Naive thymus-derived CD8-positive, alpha-beta T cell (primary cell): ENCODE measurements at regions not wholly inside any gene's neighbourhood (a gene's known extent, or its start where the extent isn't known, plus 50 kb on each side); places are given as distances from the start of the nearest gene placed in this dataset.
"Not testable (repeated sequence)": the region's sequence is repeated elsewhere in the genome, so short reads cannot be mapped to it uniquely, and the experiment has no call there.

Source experiments
- ATAC-seq, 2 donors: fragments of 150-1000 bp; cut with Tn5 transposase in 1 of 2; sonication (Bioruptor Pico), chemical (Tn5 transposase) in 1 of 2; 1 replicate in 1 of 2; 2 replicates in 1 of 2; pipeline ENCODE4 v1.10.0; 2021; ENCODE audit warnings: mild to moderate bottlenecking in 2 of 2, moderate library complexity in 2 of 2
- POLR2A ChIA-PET: fragments of 350-600 bp; sonication (Branson Sonifier 250); formaldehyde crosslinking; loops from one replicate; lab custom pipeline; 2021; ENCODE audit warnings: antibody characterized with exemption; lab: Charles Lee
- DNase-seq, 10 donors: peaks; one replicate each; pipeline versions ENCODE4 v3.0.0 to v3.0.0-alpha.2; 2020 to 2022
- H3K27ac Mint-ChIP-seq, 10 donors: one replicate each; pipeline ENCODE4 v1.8.0; 2020 to 2022; ENCODE audit warnings: mild to moderate bottlenecking in 10 of 10, mixed read lengths in 10 of 10, moderate library complexity in 4 of 10, inconsistent platforms in 1 of 10
- H3K27me3 Mint-ChIP-seq, 5 donors: one replicate each; pipeline ENCODE4 v1.8.0; 2021 to 2022; ENCODE audit warnings: mixed read lengths in 5 of 5
- H3K36me3 Mint-ChIP-seq, 3 donors: one replicate each; pipeline ENCODE4 v1.8.0; 2020 to 2022; ENCODE audit warnings: mixed read lengths in 3 of 3, mild to moderate bottlenecking in 2 of 3, inconsistent platforms in 1 of 3
- H3K4me1 Mint-ChIP-seq, 4 donors: one replicate each; pipeline ENCODE4 v1.8.0; 2021 to 2022; ENCODE audit warnings: mixed read lengths in 4 of 4
- H3K4me3 Mint-ChIP-seq, 10 donors: one replicate each; pipeline ENCODE4 v1.8.0; 2020 to 2022; ENCODE audit warnings: mild to moderate bottlenecking in 10 of 10, mixed read lengths in 10 of 10, moderate library complexity in 6 of 10, inconsistent platforms in 1 of 10
- H3K9me3 Mint-ChIP-seq, 9 donors: one replicate each; pipeline ENCODE4 v1.8.0; 2020 to 2022; ENCODE audit warnings: mixed read lengths in 9 of 9, mild to moderate bottlenecking in 3 of 9, inconsistent platforms in 1 of 9, moderate library complexity in 1 of 9

DNA sequence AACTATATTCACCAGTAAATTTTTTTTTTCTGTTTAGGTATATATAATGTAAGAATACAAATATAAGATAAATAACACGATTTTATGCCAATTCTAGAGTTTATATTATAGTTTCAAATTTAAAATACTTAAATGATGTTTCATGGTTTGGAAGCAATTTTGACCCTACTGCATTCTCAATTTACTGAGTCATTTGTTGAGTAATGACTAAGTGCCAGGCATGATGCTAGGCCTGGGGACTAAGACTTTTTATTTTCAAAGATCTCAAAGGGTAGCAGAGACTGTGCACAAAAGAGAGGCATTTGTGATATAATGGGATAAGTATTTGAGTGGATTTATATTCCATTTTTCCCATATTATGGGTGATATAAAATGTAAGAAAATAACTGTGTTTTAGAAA, 78.9 kb upstream of the SMIM30 start:
- Mint-ChIP-seq H3K27ac (no peak overlapping the region), H3K4me3 (no peak overlapping the region), H3K4me1 (no peaks in the 10 kb centered on the region), H3K27me3 (peaks cover 0 to 18% (median 5%) of the 10 kb centered on the region in 5 donors), H3K9me3 (peaks cover 0 to 2% (median 0%) of the 10 kb centered on the region in 9 donors), H3K36me3 (no peaks in the 10 kb centered on the region)
- DNase-seq, result no peak
- ATAC-seq, result no peak
- POLR2A ChIA-PET, result no interaction called here

- DNase-seq (no peak), ATAC-seq (no peak)
- Mint-ChIP-seq H3K27me3 (peaks cover 0 to 14% (median 8%) of the 10 kb centered on the region in 5 donors), H3K4me3 (no peak overlapping the region), H3K27ac (no peak overlapping the region), H3K9me3 (peaks cover 0 to 5% (median 0%) of the 10 kb centered on the region in 9 donors), H3K36me3 (peaks cover 0 to 6% (median 0%) of the 10 kb centered on the region in 3 donors), H3K4me1 (no peaks in the 10 kb centered on the region)
- POLR2A ChIA-PET, result no interaction called here
Measured at GRCh38 chr7:113188396-113188795, 70.0 kb upstream of the SMIM30 start.

DNA sequence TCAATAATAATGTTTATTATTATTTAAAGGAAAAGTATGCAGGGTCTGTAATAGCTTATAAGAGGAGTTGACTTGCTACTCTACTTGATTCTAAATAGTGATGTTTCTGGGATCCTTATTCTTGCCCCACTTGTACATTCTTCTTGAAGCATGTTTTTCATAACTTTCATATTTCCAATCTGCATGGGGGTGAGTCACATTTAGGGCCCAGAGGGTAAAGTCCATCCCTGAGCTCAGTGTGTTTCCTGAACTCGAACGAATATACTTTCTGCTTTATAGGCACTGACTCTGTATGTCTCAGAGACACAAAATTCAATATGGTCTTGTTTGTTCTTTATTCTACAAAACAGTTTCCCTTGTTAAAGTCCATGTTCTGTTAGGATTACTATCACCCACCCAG, 61.0 kb upstream of the SMIM30 start:
- Mint-ChIP-seq H3K27me3 (peaks cover 0 to 8% (median 3%) of the 10 kb centered on the region in 5 donors), H3K9me3 (no peaks in the 10 kb centered on the region), H3K36me3 (no peaks in the 10 kb centered on the region), H3K27ac (no peak overlapping the region), H3K4me1 (no peaks in the 10 kb centered on the region), H3K4me3 (no peak overlapping the region)
- no peak for ATAC-seq
- POLR2A ChIA-PET, result no interaction called here
- DNase-seq, result no peak

- peaks cover 3 to 22% (median 12%) of the 10 kb centered on the region in 5 donors for H3K27me3 Mint-ChIP-seq
- H3K9me3 Mint-ChIP-seq, result peaks cover 0 to 5% (median 0%) of the 10 kb centered on the region in 9 donors
- DNase-seq (no peak), ATAC-seq (no peak)
- no peaks in the 10 kb centered on the region for H3K4me1 Mint-ChIP-seq
- peaks cover 0 to 4% (median 0%) of the 10 kb centered on the region in 3 donors for H3K36me3 Mint-ChIP-seq
- no peak overlapping the region for H3K4me3 Mint-ChIP-seq
- no peak overlapping the region for H3K27ac Mint-ChIP-seq
- POLR2A ChIA-PET, result no interaction called here
Measured at GRCh38 chr7:113176836-113177235, 58.5 kb upstream of the SMIM30 start.

- DNase-seq, ATAC-seq, H3K4me3 Mint-ChIP-seq, H3K4me1 Mint-ChIP-seq, H3K9me3 Mint-ChIP-seq, H3K36me3 Mint-ChIP-seq, POLR2A ChIA-PET, H3K27ac Mint-ChIP-seq: not testable (repeated sequence)
- peaks cover 3 to 22% (median 12%) of the 10 kb centered on the region in 5 donors for H3K27me3 Mint-ChIP-seq
Measured at GRCh38 chr7:113176180-113176579, 57.8 kb upstream of the SMIM30 start.

GRCh38 chr7:113175525-113176104, 57.3 kb upstream of the SMIM30 start:
- H3K4me3 Mint-ChIP-seq, result no peak overlapping the region

DNA sequence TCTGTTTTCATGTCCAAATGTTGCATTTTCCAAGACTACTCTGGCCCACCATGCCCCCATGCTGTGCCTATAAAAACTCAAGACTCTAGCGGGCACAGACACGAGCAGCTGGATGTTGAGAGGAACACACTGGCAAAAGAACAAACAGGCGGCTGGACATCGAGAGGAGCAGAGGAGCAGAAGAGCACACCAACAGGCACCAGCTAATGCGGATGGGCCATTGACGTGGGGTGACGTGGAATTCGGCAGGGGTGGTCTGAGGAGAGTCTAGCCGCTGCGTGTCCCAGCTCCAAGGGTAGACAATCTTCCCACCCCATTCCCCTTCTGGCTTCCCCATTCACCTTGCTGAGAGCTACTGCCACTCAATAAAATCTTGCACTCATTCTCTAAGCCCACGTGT, 54.4 kb upstream of the SMIM30 start:
- Mint-ChIP-seq H3K36me3 (peaks cover 0 to 4% (median 0%) of the 10 kb centered on the region in 3 donors), H3K9me3 (peaks cover 0 to 5% (median 0%) of the 10 kb centered on the region in 9 donors), H3K27me3 (peaks cover 6 to 41% (median 13%) of the 10 kb centered on the region in 5 donors), H3K4me1 (no peaks in the 10 kb centered on the region), H3K4me3 (no peak overlapping the region), H3K27ac (no peak overlapping the region)
- no peak for ATAC-seq
- POLR2A ChIA-PET, result no interaction called here
- DNase-seq, result no peak

More at GRCh38 chr7:113175525-113176104, 57.3 kb upstream of the SMIM30 start:
- Mint-ChIP-seq H3K36me3 (peaks cover 0 to 4% (median 0%) of the 10 kb centered on the region in 3 donors), H3K4me1 (no peaks in the 10 kb centered on the region), H3K27ac (no peak overlapping the region), H3K27me3 (peaks cover 3 to 25% (median 13%) of the 10 kb centered on the region in 5 donors), H3K9me3 (peaks cover 0 to 5% (median 0%) of the 10 kb centered on the region in 9 donors)
- DNase-seq (no peak), ATAC-seq (no peak)
- POLR2A ChIA-PET, result no interaction called here

DNA sequence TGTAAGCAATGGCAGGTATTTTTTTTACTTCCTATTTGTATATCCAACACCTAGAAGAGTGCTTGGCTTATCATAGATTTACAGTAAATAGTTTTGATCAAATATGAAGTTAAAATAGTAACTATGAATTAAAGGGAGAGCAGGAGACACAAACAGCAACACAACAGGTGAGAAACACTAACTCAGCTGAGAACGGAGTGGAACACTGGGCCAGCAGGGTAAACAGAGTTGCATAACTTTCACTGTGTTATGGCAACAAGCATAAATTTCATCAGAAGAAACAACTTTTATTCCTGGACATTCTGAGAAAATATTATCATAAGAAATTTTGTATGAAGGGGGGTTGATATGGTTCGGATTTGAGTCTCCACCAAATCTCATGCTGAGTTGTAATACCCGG, 52.2 kb upstream of the SMIM30 start:
- ATAC-seq (no peak), DNase-seq (no peak)
- peaks cover 0 to 4% (median 0%) of the 10 kb centered on the region in 3 donors for H3K36me3 Mint-ChIP-seq
- peaks cover 0 to 10% (median 0%) of the 10 kb centered on the region in 9 donors for H3K9me3 Mint-ChIP-seq
- H3K4me1 Mint-ChIP-seq, result no peaks in the 10 kb centered on the region
- no peak overlapping the region for H3K4me3 Mint-ChIP-seq
- peaks cover 6 to 52% (median 17%) of the 10 kb centered on the region in 5 donors for H3K27me3 Mint-ChIP-seq
- no peak overlapping the region for H3K27ac Mint-ChIP-seq
- POLR2A ChIA-PET, result no interaction called here
